NCI-H2171 treated with DMSO at 0.1 percent for 48 hours (cell line): ENCODE measurements at regions not wholly inside any gene's neighbourhood (a gene's known extent, or its start where the extent isn't known, plus 50 kb on each side); places are given as distances from the start of the nearest gene placed in this dataset.
"Not testable (repeated sequence)": the region's sequence is repeated elsewhere in the genome, so short reads cannot be mapped to it uniquely, and the experiment has no call there.

Source experiments
- DNase-seq: peaks from one replicate; lab custom pipeline; 2025; lab: John Stamatoyannopoulos, UW

GRCh38 chr12:28689398-28690175, 459.5 kb upstream of the FAR2 start:
- no peak for DNase-seq

- no peak for DNase-seq
Measured at GRCh38 chr12:28693565-28694219, 455.4 kb upstream of the FAR2 start.

- DNase-seq, result no peak
Measured at GRCh38 chr12:28698553-28698952, 450.5 kb upstream of the FAR2 start.

GRCh38 chr12:28699029-28699428, 450.0 kb upstream of the FAR2 start:
- DNase-seq, result no peak

- no peak for DNase-seq
Measured at GRCh38 chr12:28700161-28700560, 448.9 kb upstream of the FAR2 start.

GRCh38 chr12:28704477-28705169, 444.5 kb upstream of the FAR2 start:
- no peak for DNase-seq

GRCh38 chr12:28708918-28709371, 440.1 kb upstream of the FAR2 start:
- DNase-seq, result no peak

- DNase-seq, result no peak
Measured at GRCh38 chr12:28709986-28710685, 438.9 kb upstream of the FAR2 start.

GRCh38 chr12:28710882-28711281, 438.2 kb upstream of the FAR2 start:
- no peak for DNase-seq

- no peak for DNase-seq
Measured at GRCh38 chr12:28711421-28711820, 437.7 kb upstream of the FAR2 start.

- DNase-seq, result no peak
Measured at GRCh38 chr12:28742791-28743190, 406.3 kb upstream of the FAR2 start.

GRCh38 chr12:28746734-28747325, 402.2 kb upstream of the FAR2 start:
- DNase-seq, result no peak

GRCh38 chr12:28750946-28751685, 398.0 kb upstream of the FAR2 start:
- DNase-seq, result no peak

- DNase-seq, result no peak
Measured at GRCh38 chr12:28755027-28755426, 394.1 kb upstream of the FAR2 start.

- DNase-seq, result no peak
Measured at GRCh38 chr12:28759333-28759732, 389.7 kb upstream of the FAR2 start.

GRCh38 chr12:28760040-28760903, 388.8 kb upstream of the FAR2 start:
- DNase-seq, result not testable (repeated sequence)

- DNase-seq, result not testable (repeated sequence)
Measured at GRCh38 chr12:28761897-28762296, 387.2 kb upstream of the FAR2 start.

- no peak for DNase-seq
Measured at GRCh38 chr12:28766398-28766797, 382.7 kb upstream of the FAR2 start.

GRCh38 chr12:28767836-28768348, 381.2 kb upstream of the FAR2 start:
- no peak for DNase-seq

- no peak for DNase-seq
Measured at GRCh38 chr12:28770322-28770721, 378.8 kb upstream of the FAR2 start.
